Choroid plexus epithelial cell (primary cell): ENCODE measurements at regions not wholly inside any gene's neighbourhood (a gene's known extent, or its start where the extent isn't known, plus 50 kb on each side); places are given as distances from the start of the nearest gene placed in this dataset.

ENCODE experiments used
- DNase-seq: peaks from one replicate; pipeline ENCODE4 v3.0.0-alpha.2; 2010; ENCODE audit warnings: low read depth
- H3K4me3 ChIP-seq: 2 replicates; pipeline ENCODE4 v1.5.1; 2011; ENCODE audit warnings: low read depth, mild to moderate bottlenecking, control low read depth, low read length, moderate library complexity
- CTCF ChIP-seq: conservative IDR thresholded peaks from 2 replicates; pipeline ENCODE4 v1.5.1; 2011; ENCODE audit warnings: low read depth, mild to moderate bottlenecking, control low read depth, inconsistent platforms, low read length, moderate library complexity

- no peak for TF ChIP-seq CTCF
- DNase-seq: no peak
- H3K4me3 ChIP-seq: no peak overlapping the region
Observed at GRCh38 chr12:69019082-69019481, 86.1 kb upstream of the CPM start.

GRCh38 chr12:69019910-69020309, 86.9 kb upstream of the CPM start:
- no peak for TF ChIP-seq CTCF
- no peak for DNase-seq
- H3K4me3 ChIP-seq: no peak overlapping the region

GRCh38 chr12:69022674-69023073, 89.7 kb upstream of the CPM start:
- no peak overlapping the region for H3K4me3 ChIP-seq
- TF ChIP-seq CTCF: no peak
- DNase-seq: no peak

- H3K4me3 ChIP-seq: no peak overlapping the region
- TF ChIP-seq CTCF: no peak
- no peak for DNase-seq
Observed at GRCh38 chr12:69023840-69024239, 90.9 kb upstream of the CPM start.

- H3K4me3 ChIP-seq: no peak overlapping the region
- DNase-seq: no peak
- no peak for TF ChIP-seq CTCF
Observed at GRCh38 chr12:69024413-69024812, 91.4 kb upstream of the CPM start.

- peak; percentile 26 for DNase-seq
- no peak for TF ChIP-seq CTCF
- no peak overlapping the region for H3K4me3 ChIP-seq
Observed at GRCh38 chr12:69024907-69025306, 91.9 kb upstream of the CPM start.

- TF ChIP-seq CTCF: no peak
- no peak for DNase-seq
Observed at GRCh38 chr12:69026336-69026735, 93.4 kb upstream of the CPM start.

More at GRCh38 chr12:69026336-69026735, 93.4 kb upstream of the CPM start:
- H3K4me3 ChIP-seq: no peak overlapping the region
